Motor neuron (in vitro differentiated cells): ENCODE measurements at regions not wholly inside any gene's neighbourhood (a gene's known extent, or its start where the extent isn't known, plus 50 kb on each side); places are given as distances from the start of the nearest gene placed in this dataset.

Source experiments
- ATAC-seq, 8 experiments: fragments of 200-7000 bp; cut with Tn5 transposase; replicated peaks in 6 of 8; 2 replicates each; pipeline ENCODE4 v1.8.0; 2021; ENCODE audit warnings: mild to moderate bottlenecking in 8 of 8, moderate library complexity in 8 of 8
- H3K27ac ChIP-seq, 2 donors: fragments of 250-450 bp; sonication (Bioruptor Pico); 2 replicates each; pipeline ENCODE4 v1.9.0; 2021; ENCODE audit warnings: antibody characterized with exemption in 2 of 2, mild to moderate bottlenecking in 2 of 2, moderate library complexity in 1 of 2
- H3K4me1 ChIP-seq, 2 donors: fragments of 250-450 bp; sonication (Bioruptor Pico); replicated peaks in 1 of 2; 2 replicates each; pipeline ENCODE4 v1.6.1; 2021; ENCODE audit warnings: antibody characterized with exemption in 2 of 2, mild to moderate bottlenecking in 2 of 2, moderate library complexity in 1 of 2
- H3K4me3 ChIP-seq, 5 donors: fragments of 250-450 bp; sonication (Bioruptor Pico); 2 replicates each; pipeline ENCODE4 v1.9.0; 2021; ENCODE audit warnings: antibody characterized with exemption in 5 of 5, mild to moderate bottlenecking in 5 of 5, moderate library complexity in 4 of 5
- WGBS, 10 experiments: fragments of 450-650 bp; shearing (Covaris generic); methylation state at CpG; one replicate each; pipeline ENCODE4 v1.0.0; 2022; 5-methylcytosine and 5-hydroxymethylcytosine counted together
- in situ Hi-C, 9 experiments: fragments of 400-800 bp; cut with MboI; loops; one replicate each; pipeline ENCODE4 v1.15.0; 2021; ENCODE audit warnings: low sequenced_read_pairs in 9 of 9, low pct_unique_long_range_greater_than_20kb in 2 of 9; ENCODE audit not compliant: unreplicated experiment in 9 of 9

DNA sequence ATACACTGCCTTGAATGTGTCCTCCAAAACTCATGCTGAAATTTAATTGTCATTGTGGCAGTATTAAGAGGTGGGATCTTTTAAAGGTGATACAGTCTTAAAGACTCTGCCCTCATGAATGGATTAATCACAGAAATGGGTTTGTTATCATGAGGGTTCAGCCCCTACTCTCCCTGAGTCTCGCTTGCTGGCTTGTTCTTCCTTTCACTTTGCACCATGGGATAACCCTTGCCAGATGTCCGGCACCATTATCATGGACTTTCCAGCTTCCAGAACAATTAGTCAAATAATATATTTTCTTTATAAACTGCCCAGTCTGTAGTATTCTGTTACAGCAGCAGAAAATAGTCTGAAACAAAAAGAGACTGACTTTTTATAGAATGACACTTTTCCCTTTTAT, 67.9 kb upstream of the TENT5A start:
- WGBS, 10 experiments, result 67 to 100% (median 90%) methylated on average over 1 to 2 of the region's 2 CpGs; no CpG with 5 or more reads in 1 of the 10 experiments
- H3K4me1 ChIP-seq, result peaks cover 16 to 18% of the 10 kb centered on the region in 2 donors
- H3K27ac ChIP-seq, result no peak overlapping the region
- in situ Hi-C loops, result no loop called here
- no peak for ATAC-seq
- no peak overlapping the region for H3K4me3 ChIP-seq

DNA sequence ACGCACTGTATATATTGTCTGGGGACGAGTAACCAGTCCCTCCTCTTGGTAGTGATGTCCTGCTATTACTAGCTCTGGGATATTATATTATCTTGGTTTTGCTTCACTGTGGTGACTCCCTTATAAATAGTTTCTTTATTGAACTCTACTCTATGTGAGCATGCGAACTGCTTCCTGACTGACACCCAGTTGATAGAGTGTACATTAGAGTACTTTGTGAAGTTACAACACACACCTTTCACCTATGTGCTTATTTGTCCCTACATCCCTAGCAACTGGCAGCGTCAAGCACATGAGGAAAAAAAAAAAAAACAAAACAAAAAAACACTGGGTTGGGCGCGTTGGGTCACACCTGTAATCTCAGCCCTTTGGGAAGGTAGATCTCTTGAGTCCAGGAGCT, 67.3 kb upstream of the TENT5A start:
- 93 to 100% (median 99%) methylated on average over 1 to 6 of the region's 6 CpGs for WGBS, 10 experiments
- ATAC-seq, result no peak
- no peak overlapping the region for H3K4me3 ChIP-seq
- in situ Hi-C loops, result no loop called here
- H3K27ac ChIP-seq, result no peak overlapping the region
- peaks cover 17 to 18% of the 10 kb centered on the region in 2 donors for H3K4me1 ChIP-seq

DNA sequence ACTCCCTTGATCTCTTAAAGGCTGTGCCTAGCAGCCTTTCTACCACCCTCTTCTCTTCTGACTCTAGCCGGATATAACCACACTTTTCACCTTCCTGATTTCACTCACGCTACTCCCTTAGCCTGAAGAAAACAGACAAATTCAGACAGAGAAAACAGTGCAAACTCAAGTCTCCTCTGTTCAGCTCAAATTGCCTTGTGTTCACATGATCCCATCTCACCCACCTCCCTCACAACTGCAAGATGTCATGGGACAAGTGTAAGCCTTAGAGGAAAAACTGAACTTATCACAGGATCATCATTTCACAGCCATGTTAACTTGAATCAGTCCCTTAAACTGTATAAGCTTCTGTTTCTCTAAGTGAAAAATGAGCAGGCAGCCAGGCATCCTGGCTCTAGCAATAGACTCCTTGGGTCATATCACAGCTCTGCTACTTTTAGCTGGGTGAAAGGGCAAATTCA, 66.5 kb upstream of the TENT5A start:
- in situ Hi-C loops, result no loop called here
- Histone ChIP-seq H3K27ac (no peak overlapping the region), H3K4me1 (peaks cover 17 to 18% of the 10 kb centered on the region in 2 donors), H3K4me3 (no peak overlapping the region)
- no peak for ATAC-seq
- WGBS, 10 experiments, result 86 to 100% (median 97%) methylated on average over 1 to 2 of the region's 2 CpGs

DNA sequence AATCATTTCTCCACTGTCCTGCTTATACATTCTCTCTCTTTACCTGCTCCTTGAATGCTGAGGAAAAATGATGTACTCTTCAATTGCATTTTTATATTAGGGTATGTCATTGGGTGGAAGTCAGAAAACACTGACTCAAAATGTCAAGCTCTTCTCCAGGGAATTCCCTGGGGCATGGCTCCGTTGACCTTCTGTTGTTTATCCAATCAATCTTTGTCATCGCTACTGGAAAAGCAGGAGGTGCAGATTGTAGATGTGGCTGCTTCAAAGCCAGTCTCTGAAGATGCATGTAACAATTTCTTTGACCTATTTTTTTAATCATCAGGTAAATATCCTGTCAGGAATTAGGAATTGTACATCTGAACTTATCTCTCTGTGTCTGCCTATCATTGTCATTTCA, 63.9 kb upstream of the TENT5A start:
- peaks cover 17 to 18% of the 10 kb centered on the region in 2 donors for H3K4me1 ChIP-seq
- no peak overlapping the region for H3K4me3 ChIP-seq
- peak in 5 of 8 experiments; percentile 14 to 93 (median 63) for ATAC-seq
- 0 to 83% (median 47%) methylated on average over 1 to 2 of the region's 2 CpGs; no CpG with 5 or more reads in 3 of the 10 experiments for WGBS, 10 experiments
- in situ Hi-C loops, result no loop called here
- no peak overlapping the region for H3K27ac ChIP-seq

GRCh38 chr6:81814370-81815076, 62.0 kb upstream of the TENT5A start:
- ATAC-seq, result peak in 3 of 8 experiments; percentile 42 to 98 (median 97)
- WGBS, 10 experiments, result 0 to 75% (median 45%) methylated on average over 1 to 2 of the region's 2 CpGs; no CpG with 5 or more reads in 3 of the 10 experiments
- Histone ChIP-seq H3K4me1 (peaks cover 17 to 18% of the 10 kb centered on the region in 2 donors), H3K27ac (no peak overlapping the region), H3K4me3 (no peak overlapping the region)
- in situ Hi-C loops, result no loop called here

DNA sequence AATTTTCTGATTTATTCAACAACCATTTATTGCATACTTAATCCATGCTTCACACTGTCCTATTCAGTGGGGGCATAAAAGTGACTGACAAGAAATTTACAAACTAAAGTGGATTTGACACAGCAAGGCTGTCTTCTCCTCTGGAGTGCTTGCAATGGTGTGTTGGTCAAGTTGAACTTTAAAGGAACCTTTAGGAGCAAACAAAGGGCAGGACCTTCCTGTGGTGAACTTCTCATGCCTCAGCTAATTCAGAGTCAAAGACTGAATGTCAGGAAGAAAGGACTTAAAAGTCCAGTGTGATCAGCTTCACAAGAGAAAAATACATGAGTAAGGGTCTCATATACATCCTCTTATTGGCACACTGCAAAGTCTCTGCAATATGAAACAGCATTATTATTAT, 60.8 kb upstream of the TENT5A start:
- ATAC-seq, result no peak
- in situ Hi-C loops, result no loop called here
- Histone ChIP-seq H3K27ac (no peak overlapping the region), H3K4me3 (no peak overlapping the region), H3K4me1 (peaks cover 17 to 18% of the 10 kb centered on the region in 2 donors)

GRCh38 chr6:81812401-81812800, 59.9 kb upstream of the TENT5A start:
- H3K4me1 ChIP-seq, result peaks cover 16 to 17% of the 10 kb centered on the region in 2 donors
- no peak overlapping the region for H3K4me3 ChIP-seq
- 75 to 100% (median 91%) methylated on average over 2 to 4 of the region's 4 CpGs; no CpG with 5 or more reads in 2 of the 10 experiments for WGBS, 10 experiments
- in situ Hi-C loops, result no loop called here
- no peak for ATAC-seq
- no peak overlapping the region for H3K27ac ChIP-seq

- H3K4me1 ChIP-seq, result no peaks in the 10 kb centered on the region
- no peak overlapping the region for H3K4me3 ChIP-seq
- H3K27ac ChIP-seq, result no peak overlapping the region
- in situ Hi-C loops, result no loop called here
- 62 to 100% (median 90%) methylated on average over 2 to 6 of the region's 6 CpGs; no CpG with 5 or more reads in 1 of the 10 experiments for WGBS, 10 experiments
- ATAC-seq, result no peak
Measured at GRCh38 chr6:81808851-81809570, 56.5 kb upstream of the TENT5A start.

GRCh38 chr6:81806793-81807565, 54.5 kb upstream of the TENT5A start:
- WGBS, 10 experiments, result 53 to 100% (median 88%) methylated on average over 2 to 8 of the region's 8 CpGs; no CpG with 5 or more reads in 1 of the 10 experiments
- in situ Hi-C loops, result no loop called here

DNA sequence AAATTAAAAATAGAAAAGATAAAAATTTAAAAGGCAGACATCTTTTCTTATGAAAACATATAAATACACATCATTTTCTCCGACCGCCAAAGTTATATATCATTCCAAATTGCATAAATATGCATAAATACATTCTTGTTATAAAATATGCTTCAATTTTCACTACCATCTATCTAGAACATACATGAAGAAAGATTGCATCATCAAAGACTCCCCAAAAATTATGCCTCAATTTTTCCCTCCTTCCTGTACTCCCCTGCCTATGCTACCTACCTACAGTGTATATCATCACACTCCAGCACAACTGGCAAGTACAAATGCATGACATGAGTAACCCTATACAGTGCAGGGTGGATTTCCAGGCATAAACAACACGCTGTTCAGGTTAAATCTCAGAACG, 49.9 kb upstream of the TENT5A start:
- Histone ChIP-seq H3K27ac (no peak overlapping the region), H3K4me1 (no peaks in the 10 kb centered on the region), H3K4me3 (no peak overlapping the region)
- 50 to 93% (median 69%) methylated on average over 2 to 4 of the region's 4 CpGs for WGBS, 10 experiments
- in situ Hi-C loops, result no loop called here
- ATAC-seq, result no peak

More at GRCh38 chr6:81806793-81807565, 54.5 kb upstream of the TENT5A start:
- Histone ChIP-seq H3K4me1 (no peaks in the 10 kb centered on the region), H3K4me3 (no peak overlapping the region), H3K27ac (no peak overlapping the region)
- ATAC-seq, result no peak
